ENCODE measurements at regions not wholly inside any gene's neighbourhood (a gene's known extent, or its start where the extent isn't known, plus 50 kb on each side); places are given as distances from the start of the nearest gene placed in this dataset.

GRCh38 chr17:34485999-34486398 is 93.4 kb upstream of the TMEM132E start:
- TF ChIP-seq POLR2AphosphoS5 (IDR thresholded peaks at IDR 0.05; ENCODE audit: borderline replicate concordance, low read depth, low read length), result no peak
- no peak for TF ChIP-seq EZH2 (IDR thresholded peaks at IDR 0.05)
- TF ChIP-seq FOXP2 (optimal IDR thresholded peaks at IDR 0.05; ENCODE audit: control extremely low read depth, extremely low read length, insufficient read depth), result no peak

Data from SK-N-MC (cell line).